DMS 273 (cell line): ENCODE measurements at regions not wholly inside any gene's neighbourhood (a gene's known extent, or its start where the extent isn't known, plus 50 kb on each side); places are given as distances from the start of the nearest gene placed in this dataset.

Experiments used
- DNase-seq: peaks from one replicate; lab custom pipeline; 2025; ENCODE audit not compliant: unreplicated experiment; lab: John Stamatoyannopoulos, UW

DNA sequence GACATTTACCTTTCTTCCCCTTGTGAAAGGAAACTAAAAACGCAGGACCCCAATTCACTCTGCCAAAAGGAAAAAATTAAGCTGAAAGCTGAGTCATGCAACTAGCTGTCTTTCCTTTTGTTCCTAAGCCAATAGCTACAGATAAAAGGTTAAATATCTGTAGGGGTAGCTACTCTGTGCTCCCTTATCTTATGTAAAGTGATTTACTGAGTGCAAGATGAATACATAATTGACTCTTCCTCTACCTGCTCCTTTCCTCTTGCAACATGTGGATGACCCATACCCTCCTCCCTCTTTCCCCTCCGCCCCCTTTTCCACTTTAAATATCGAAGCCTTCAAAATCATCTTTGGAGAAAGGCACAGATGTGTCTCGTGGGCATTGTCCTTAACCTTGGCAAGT, 68.0 kb upstream of the ZNF157 start:
- no peak for DNase-seq

DNA sequence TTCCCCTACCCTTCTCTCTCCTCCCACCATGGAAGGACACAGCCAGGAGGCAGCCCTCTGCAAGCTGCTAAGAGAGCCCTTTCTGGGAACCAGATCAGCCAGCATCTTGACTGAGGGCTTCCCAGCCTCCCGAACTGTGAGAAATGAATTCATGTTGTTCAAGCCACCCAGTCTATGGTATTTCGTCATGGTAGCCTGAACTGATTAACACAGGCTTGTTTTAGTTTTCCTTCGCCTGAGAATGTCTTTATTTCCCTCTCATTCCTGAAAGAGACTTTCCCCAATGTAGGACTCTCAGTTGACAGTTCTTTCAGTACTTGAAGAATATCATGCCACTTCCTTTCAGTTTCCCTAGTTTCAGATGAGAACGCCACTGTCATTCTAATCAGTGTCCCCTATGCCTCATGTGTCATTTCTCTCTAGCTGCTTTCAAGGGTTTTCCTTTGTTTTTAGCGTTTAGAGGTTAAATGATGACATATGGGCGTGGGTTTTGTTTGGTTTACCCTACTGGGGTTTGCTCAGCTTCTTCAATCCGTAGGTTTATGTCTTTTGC, 63.8 kb upstream of the ZNF157 start:
- peak; percentile 22 for DNase-seq

DNA sequence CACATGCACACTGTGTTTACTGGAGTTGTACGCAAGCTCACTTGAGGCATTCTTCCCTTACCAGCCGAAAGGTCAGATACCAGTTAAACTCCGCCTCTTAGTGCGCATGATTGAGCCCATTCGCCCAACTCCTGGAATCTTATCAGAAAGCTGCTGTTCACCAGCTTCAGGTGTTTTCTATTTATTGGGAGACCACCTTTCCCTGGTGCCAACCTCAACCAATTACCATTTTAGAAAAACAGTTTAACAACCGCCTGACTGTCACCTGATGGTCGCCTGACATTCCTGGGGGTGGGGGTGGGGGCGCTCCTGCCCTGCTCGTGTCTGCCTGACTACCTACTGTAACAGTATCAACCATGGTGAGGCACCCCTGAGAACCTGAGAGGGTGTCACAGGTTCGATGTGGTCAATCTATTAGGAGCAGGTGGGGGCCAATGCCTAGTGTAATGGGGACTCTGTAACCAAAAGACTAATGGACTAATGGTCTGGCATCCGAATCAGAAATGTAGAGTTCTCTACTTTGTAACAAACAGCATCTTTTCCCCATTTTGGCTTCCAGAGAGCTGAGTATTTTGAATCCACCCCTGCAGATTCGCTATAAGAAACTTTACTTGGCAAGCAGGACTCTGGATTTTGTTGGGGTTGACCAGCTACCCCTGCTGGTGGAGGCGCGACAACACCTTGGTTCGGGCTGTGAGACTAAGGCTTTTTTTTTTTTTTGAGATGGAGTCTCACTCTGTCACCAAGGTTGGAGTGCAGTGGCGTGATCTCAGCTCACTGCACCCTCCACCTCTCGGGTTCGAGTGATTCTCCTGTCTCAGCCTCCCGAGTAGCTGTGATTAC, 58.2 kb upstream of the ZNF157 start:
- DNase-seq: peak; percentile 89

DNA sequence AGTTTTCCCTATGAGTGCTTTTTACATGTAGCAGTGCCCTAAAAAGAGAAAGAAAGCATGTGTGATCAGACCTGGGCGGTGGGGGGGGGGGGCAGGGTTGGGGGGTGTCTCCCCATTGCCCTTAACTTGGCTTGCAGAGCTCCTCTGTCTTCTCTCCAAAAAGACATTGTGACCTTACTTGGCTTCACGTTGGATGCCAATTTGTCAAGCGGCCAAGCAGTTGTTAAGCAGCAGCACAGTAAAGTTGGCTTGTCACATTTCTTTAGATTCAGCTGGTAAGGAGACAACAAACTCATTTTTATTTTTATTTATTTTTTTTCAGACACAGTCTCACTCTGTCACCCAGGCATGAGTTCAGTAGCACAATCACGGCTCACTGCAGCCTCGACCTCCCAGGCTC, 57.3 kb upstream of the ZNF157 start:
- peak; percentile 46 for DNase-seq

DNA sequence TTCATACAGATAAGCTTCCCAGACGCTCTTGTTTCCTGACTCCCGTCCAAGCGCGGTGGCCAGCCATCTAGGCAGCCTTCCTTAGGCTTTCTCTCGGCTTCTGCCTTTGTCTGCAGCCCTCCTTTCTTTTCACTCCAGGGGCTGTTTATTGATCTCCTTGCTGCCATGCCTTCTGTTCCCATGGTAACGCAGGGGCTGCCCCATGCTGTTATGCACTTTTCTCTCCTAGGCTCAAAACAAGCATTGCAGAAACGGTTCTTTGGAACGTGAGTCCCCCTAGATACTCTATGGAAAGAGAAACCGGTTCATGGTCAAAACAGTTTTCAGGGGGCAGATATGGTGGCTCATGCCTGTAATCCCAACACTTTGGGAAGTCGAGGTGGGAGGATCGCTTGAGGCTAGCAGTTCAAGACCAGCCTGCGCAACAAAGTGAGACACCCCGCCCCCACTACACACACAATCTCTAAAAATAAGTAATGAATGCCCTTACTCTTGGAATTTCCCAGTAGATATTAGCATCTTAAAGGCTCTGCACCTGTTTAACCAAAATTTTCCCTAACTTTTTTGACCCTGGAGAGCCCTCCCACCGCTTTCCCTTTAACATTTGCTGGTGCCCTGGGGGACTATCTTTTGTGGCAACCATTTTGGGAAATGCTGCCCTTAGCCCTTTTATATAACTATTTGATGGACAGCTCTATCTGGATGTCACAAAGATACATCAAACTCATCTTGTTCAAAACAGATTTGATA, 53.9 kb upstream of the ZNF157 start:
- DNase-seq: peak; percentile 48
